Ishikawa (cell line): ENCODE measurements at regions not wholly inside any gene's neighbourhood (a gene's known extent, or its start where the extent isn't known, plus 50 kb on each side); places are given as distances from the start of the nearest gene placed in this dataset.

Experiments
- CEBPB ChIP-seq: IDR thresholded peaks from 2 replicates; pipeline ENCODE4 v1.6.1; 2012
- CREB1 ChIP-seq: IDR thresholded peaks from 2 replicates; pipeline ENCODE4 v1.6.1; 2012; ENCODE audit warnings: low read depth
- EGR1 ChIP-seq: IDR thresholded peaks from 2 replicates; pipeline ENCODE4 v1.6.1; 2012
- EP300 ChIP-seq: IDR thresholded peaks from 2 replicates; pipeline ENCODE4 v1.6.1; 2012; ENCODE audit warnings: borderline replicate concordance
- FOXM1 ChIP-seq: IDR thresholded peaks from 2 replicates; pipeline ENCODE4 v1.6.1; 2012; ENCODE audit warnings: low read depth, borderline replicate concordance
- MAX ChIP-seq: IDR thresholded peaks from 2 replicates; pipeline ENCODE4 v1.6.1; 2012
- NFIC ChIP-seq: IDR thresholded peaks from 2 replicates; pipeline ENCODE4 v1.6.1; 2012
- RAD21 ChIP-seq: IDR thresholded peaks from 2 replicates; pipeline ENCODE4 v1.6.1; 2012; ENCODE audit warnings: low read depth
- REST ChIP-seq: IDR thresholded peaks from 2 replicates; pipeline ENCODE4 v1.6.1; 2012; ENCODE audit warnings: low read depth, mild to moderate bottlenecking
- TAF1 ChIP-seq: IDR thresholded peaks from 2 replicates; pipeline ENCODE4 v1.6.1; 2012; ENCODE audit warnings: low read depth, mild to moderate bottlenecking
- TCF12 ChIP-seq: IDR thresholded peaks from 2 replicates; pipeline ENCODE4 v1.6.1; 2012; ENCODE audit warnings: low read depth
- TEAD4 ChIP-seq: IDR thresholded peaks from 2 replicates; pipeline ENCODE4 v1.6.1; 2012
- USF1 ChIP-seq: IDR thresholded peaks from 2 replicates; pipeline ENCODE4 v1.6.1; 2012
- YY1 ChIP-seq: IDR thresholded peaks from 2 replicates; pipeline ENCODE4 v1.6.1; 2012; ENCODE audit warnings: low read depth
- ZBTB7A ChIP-seq: IDR thresholded peaks from 2 replicates; pipeline ENCODE4 v1.6.1; 2012; ENCODE audit warnings: low read depth

- no peak for TF ChIP-seq EGR1
- no peak for TF ChIP-seq EP300
- no peak for TF ChIP-seq REST
- no peak for TF ChIP-seq RAD21
- no peak for TF ChIP-seq NFIC
These were observed 630.7 kb upstream of the MMS22L start for GRCh38 chr6:97913721-97914120.

- TF ChIP-seq CREB1 (no peak), ZBTB7A (no peak), REST (no peak), FOXM1 (no peak), TCF12 (no peak), CEBPB (no peak), YY1 (no peak), RAD21 (no peak), TAF1 (no peak), TEAD4 (no peak), EP300 (no peak), NFIC (no peak), EGR1 (no peak), MAX (no peak), USF1 (no peak)
These were observed 631.9 kb upstream of the MMS22L start for GRCh38 chr6:97914912-97915311.

GRCh38 chr6:97915537-97915936 lies 632.5 kb upstream of the MMS22L start:
- TF ChIP-seq REST (no peak), RAD21 (no peak), CREB1 (no peak)

- TF ChIP-seq MAX, result no peak
- TF ChIP-seq EP300, result no peak
- TF ChIP-seq CEBPB, result no peak
- TF ChIP-seq YY1, result no peak
- TF ChIP-seq ZBTB7A, result no peak
- TF ChIP-seq EGR1, result no peak
- TF ChIP-seq NFIC, result no peak
- TF ChIP-seq USF1, result no peak
- TF ChIP-seq RAD21, result no peak
- TF ChIP-seq TEAD4, result no peak
- no peak for TF ChIP-seq TCF12
These were observed 634.4 kb upstream of the MMS22L start for GRCh38 chr6:97917369-97917768.

- no peak for TF ChIP-seq TEAD4
- no peak for TF ChIP-seq MAX
These were observed 636.0 kb upstream of the MMS22L start for GRCh38 chr6:97919046-97919445.

GRCh38 chr6:97919631-97920030 lies 636.6 kb upstream of the MMS22L start:
- TF ChIP-seq TCF12, result no peak
- no peak for TF ChIP-seq YY1
- TF ChIP-seq MAX, result no peak
- no peak for TF ChIP-seq REST
- no peak for TF ChIP-seq NFIC
- TF ChIP-seq TEAD4, result no peak
- TF ChIP-seq TAF1, result no peak
